NCI-H2107 treated with DMSO at 0.1 percent for 48 hours (cell line): ENCODE measurements at regions not wholly inside any gene's neighbourhood (a gene's known extent, or its start where the extent isn't known, plus 50 kb on each side); places are given as distances from the start of the nearest gene placed in this dataset.
"Not testable (repeated sequence)": the region's sequence is repeated elsewhere in the genome, so short reads cannot be mapped to it uniquely, and the experiment has no call there.

ENCODE experiments used
- DNase-seq: peaks from one replicate; lab custom pipeline; 2025; ENCODE audit not compliant: unreplicated experiment; lab: John Stamatoyannopoulos, UW

DNA sequence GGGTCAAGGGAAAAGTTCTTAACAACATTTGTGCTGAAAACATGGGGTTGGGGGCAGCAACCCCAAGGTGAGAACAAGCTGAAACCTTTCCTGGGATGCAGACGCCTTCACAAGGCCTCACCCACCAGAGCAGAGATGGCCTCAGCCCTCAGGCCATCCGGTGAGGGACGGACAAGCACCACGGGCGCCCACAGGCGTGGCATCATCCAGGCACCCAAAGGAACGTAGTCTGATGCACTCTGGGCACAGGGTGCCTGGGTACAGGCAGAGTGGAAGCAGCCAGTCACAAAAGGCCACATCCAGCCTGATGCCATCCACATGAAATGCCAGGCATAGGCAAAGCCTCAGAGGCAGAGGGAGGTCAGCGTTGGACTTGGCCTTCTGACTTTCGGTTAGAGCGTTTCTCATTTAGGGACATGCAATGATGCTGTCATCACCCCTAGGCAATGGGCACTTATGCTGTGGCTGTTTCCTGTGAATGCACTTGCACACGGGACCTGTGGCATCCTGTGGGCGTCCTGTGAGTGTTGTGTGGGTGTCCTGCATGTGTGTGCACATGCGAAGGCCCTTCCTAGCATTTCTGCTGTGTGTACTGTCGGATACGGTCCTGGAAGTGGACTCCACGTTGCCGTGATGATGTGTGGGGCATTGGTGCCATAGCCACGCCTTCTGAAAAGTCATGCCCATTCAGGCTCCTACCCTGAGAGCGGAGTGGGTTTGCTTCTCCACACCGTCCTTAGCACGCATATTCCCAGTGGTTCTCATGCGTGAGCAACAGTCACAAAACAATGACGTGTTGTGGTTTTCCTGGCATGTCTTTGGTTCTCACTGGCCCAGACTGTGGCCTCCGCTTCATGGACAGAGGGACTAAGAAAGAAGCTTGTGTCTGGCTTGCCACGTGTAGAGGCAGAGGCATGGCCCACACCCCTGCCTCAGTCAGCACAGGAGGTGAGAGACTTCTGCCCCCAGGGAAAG, 52.7 kb upstream of the ZNF469 start:
- no peak for DNase-seq

GRCh38 chr16:88330971-88331890, 51.5 kb upstream of the ZNF469 start:
- DNase-seq, result no peak

DNA sequence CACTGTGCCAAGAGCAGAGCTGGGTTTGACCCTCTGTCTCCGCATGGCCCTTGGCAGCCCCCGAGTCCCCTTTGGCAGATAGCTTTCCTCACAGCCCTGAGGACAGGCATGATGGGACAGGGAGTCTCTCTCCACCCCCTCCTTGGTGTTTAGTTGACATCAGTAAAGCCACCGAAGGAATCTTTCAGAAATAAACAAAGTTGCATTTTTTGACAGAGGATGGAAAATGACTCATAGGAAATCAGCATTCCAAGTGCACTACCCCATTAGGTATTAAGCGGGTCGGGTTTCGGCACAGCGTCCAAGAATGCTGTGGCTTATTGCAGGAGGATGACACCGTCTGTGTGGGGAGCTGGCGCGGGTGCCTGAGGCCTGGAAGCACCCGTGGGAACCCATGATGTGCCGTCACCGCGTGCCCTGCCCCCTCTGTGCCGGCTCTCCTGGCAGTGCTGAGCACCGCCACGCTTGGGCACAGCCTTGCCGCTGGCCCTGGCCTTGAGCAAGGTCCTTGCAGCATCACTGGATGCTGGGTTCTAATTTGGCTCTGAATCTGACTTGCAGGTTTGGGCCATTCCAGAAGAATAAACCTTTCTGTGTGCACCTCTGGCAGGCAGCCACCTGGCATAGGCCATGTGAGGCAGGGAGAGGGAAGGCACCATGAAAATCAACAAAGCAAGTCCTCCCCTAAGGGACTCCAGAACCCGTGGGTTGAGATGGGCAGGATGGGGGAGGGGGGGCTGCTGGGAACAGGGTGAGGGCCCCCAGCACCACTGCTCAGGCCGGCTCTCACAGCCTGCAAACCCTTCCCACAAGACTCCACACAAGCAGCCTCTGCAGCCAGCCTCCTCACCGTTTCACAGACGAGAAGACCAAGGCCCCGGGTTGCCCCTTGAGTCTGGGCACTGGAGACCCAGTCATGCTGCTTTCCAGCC, 50.5 kb upstream of the ZNF469 start:
- no peak for DNase-seq

DNA sequence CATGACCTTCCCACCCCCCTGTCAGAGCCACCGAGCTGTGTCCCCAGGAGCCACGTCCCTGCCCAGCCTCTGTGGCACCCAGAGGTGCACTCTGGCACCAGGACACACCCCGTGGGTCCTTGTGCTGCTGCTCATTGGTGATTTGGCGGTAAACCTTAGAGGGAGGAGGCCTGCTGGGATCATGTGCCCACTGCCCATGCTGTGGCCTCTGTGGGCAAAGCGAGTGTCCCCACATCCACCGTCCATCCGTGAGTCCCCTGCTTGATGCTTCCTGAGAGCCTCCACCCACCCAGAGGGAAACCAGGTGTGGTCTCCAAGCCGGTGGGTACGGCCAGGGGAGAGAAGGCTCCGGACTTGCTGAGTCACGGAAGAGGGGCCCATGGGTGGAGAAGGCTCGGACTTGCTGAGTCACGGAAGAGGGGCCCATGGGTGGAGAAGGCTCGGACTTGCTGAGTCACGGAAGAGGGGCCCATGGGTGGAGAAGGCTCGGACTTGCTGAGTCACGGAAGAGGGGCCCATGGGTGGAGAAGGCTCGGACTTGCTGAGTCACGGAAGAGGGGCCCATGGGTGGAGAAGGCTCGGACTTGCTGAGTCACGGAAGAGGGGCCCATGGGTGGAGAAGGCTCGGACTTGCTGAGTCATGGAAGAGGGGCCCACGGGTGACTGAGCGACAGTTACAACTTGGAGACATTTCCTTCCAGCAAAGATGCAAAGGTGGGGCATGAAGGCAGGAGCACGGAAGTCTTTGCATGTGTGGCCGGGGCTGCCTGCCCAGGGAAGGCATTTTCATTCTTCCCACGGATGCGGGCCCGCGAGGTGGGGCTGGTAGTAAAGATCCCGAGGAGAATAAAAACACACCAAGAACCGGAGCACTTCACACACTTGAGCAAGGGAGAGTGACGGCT, 49.6 kb upstream of the ZNF469 start:
- DNase-seq, result not testable (repeated sequence)
